ENCODE measurements at regions not wholly inside any gene's neighbourhood (a gene's known extent, or its start where the extent isn't known, plus 50 kb on each side); places are given as distances from the start of the nearest gene placed in this dataset.
A peak's percentile ranks its signal among the peaks of the same experiment; 100 is the strongest.
"Not testable (repeated sequence)": the region's sequence is repeated elsewhere in the genome, so short reads cannot be mapped to it uniquely, and the experiment has no call there.

GRCh38 chr14:45664668-45665356 lies 411.8 kb upstream of the MIS18BP1 start:
- Histone ChIP-seq H3K4me3 (ENCODE audit: insufficient read length, low read depth) (no peak overlapping the region), H3K9ac (ENCODE audit: insufficient read length, low read depth) (no peak overlapping the region), H3K4me1 (ENCODE audit: insufficient read depth, insufficient read length) (no peaks in the 10 kb centered on the region), H3K27me3 (ENCODE audit: insufficient read depth, insufficient read length) (no peaks in the 10 kb centered on the region), H3K36me3 (ENCODE audit: insufficient read depth, insufficient read length, low read length) (no peaks in the 10 kb centered on the region), H3K9me3 (ENCODE audit: insufficient read depth, low read length) (no peaks in the 10 kb centered on the region)
- DNase-seq (ENCODE audit: low read depth, low spot score): peak; percentile 6
- TF ChIP-seq SUZ12 (IDR thresholded peaks at IDR 0.05; ENCODE audit: extremely low read depth, insufficient read depth, insufficient read length) (no peak), YY1 (IDR thresholded peaks at IDR 0.05; ENCODE audit: insufficient read depth, insufficient read length) (no peak), ZNF274 (IDR thresholded peaks at IDR 0.05; ENCODE audit: low read depth, low read length) (no peak)

- TF ChIP-seq ZNF274 (IDR thresholded peaks at IDR 0.05; ENCODE audit: low read depth, low read length): no peak
- TF ChIP-seq YY1 (IDR thresholded peaks at IDR 0.05; ENCODE audit: insufficient read depth, insufficient read length): no peak
- TF ChIP-seq SUZ12 (IDR thresholded peaks at IDR 0.05; ENCODE audit: extremely low read depth, insufficient read depth, insufficient read length): no peak
- no peaks in the 10 kb centered on the region for H3K27me3 ChIP-seq (ENCODE audit: insufficient read depth, insufficient read length)
- H3K9ac ChIP-seq (ENCODE audit: insufficient read length, low read depth): no peak overlapping the region
- H3K9me3 ChIP-seq (ENCODE audit: insufficient read depth, low read length): no peaks in the 10 kb centered on the region
- no peak overlapping the region for H3K4me3 ChIP-seq (ENCODE audit: insufficient read length, low read depth)
- no peaks in the 10 kb centered on the region for H3K4me1 ChIP-seq (ENCODE audit: insufficient read depth, insufficient read length)
- no peak for DNase-seq (ENCODE audit: low read depth, low spot score)
- no peaks in the 10 kb centered on the region for H3K36me3 ChIP-seq (ENCODE audit: insufficient read depth, insufficient read length, low read length)
Measured at GRCh38 chr14:45658917-45659299, 405.9 kb upstream of the MIS18BP1 start.

GRCh38 chr14:45658226-45658916 lies 405.4 kb upstream of the MIS18BP1 start:
- no peak overlapping the region for H3K4me3 ChIP-seq (ENCODE audit: insufficient read length, low read depth)
- no peak for DNase-seq (ENCODE audit: low read depth, low spot score)
- H3K4me1 ChIP-seq (ENCODE audit: insufficient read depth, insufficient read length): no peaks in the 10 kb centered on the region
- TF ChIP-seq SUZ12 (IDR thresholded peaks at IDR 0.05; ENCODE audit: extremely low read depth, insufficient read depth, insufficient read length) (no peak), ZNF274 (IDR thresholded peaks at IDR 0.05; ENCODE audit: low read depth, low read length) (no peak), YY1 (IDR thresholded peaks at IDR 0.05; ENCODE audit: insufficient read depth, insufficient read length) (no peak)
- H3K36me3 ChIP-seq (ENCODE audit: insufficient read depth, insufficient read length, low read length): no peaks in the 10 kb centered on the region
- no peaks in the 10 kb centered on the region for H3K9me3 ChIP-seq (ENCODE audit: insufficient read depth, low read length)
- H3K27me3 ChIP-seq (ENCODE audit: insufficient read depth, insufficient read length): no peaks in the 10 kb centered on the region
- H3K9ac ChIP-seq (ENCODE audit: insufficient read length, low read depth): no peak overlapping the region

- H3K4me1 ChIP-seq (ENCODE audit: insufficient read depth, insufficient read length): no peaks in the 10 kb centered on the region
- no peak for DNase-seq (ENCODE audit: low read depth, low spot score)
- no peaks in the 10 kb centered on the region for H3K36me3 ChIP-seq (ENCODE audit: insufficient read depth, insufficient read length, low read length)
- no peaks in the 10 kb centered on the region for H3K27me3 ChIP-seq (ENCODE audit: insufficient read depth, insufficient read length)
- no peak overlapping the region for H3K9ac ChIP-seq (ENCODE audit: insufficient read length, low read depth)
- TF ChIP-seq YY1 (IDR thresholded peaks at IDR 0.05; ENCODE audit: insufficient read depth, insufficient read length): no peak
- H3K4me3 ChIP-seq (ENCODE audit: insufficient read length, low read depth): no peak overlapping the region
- no peaks in the 10 kb centered on the region for H3K9me3 ChIP-seq (ENCODE audit: insufficient read depth, low read length)
Measured at GRCh38 chr14:45651890-45652289, 398.9 kb upstream of the MIS18BP1 start.

- no peaks in the 10 kb centered on the region for H3K9me3 ChIP-seq (ENCODE audit: insufficient read depth, low read length)
- TF ChIP-seq YY1 (IDR thresholded peaks at IDR 0.05; ENCODE audit: insufficient read depth, insufficient read length) (no peak), ZNF274 (IDR thresholded peaks at IDR 0.05; ENCODE audit: low read depth, low read length) (no peak), SUZ12 (IDR thresholded peaks at IDR 0.05; ENCODE audit: extremely low read depth, insufficient read depth, insufficient read length) (no peak)
- no peak overlapping the region for H3K4me3 ChIP-seq (ENCODE audit: insufficient read length, low read depth)
- no peaks in the 10 kb centered on the region for H3K36me3 ChIP-seq (ENCODE audit: insufficient read depth, insufficient read length, low read length)
- H3K4me1 ChIP-seq (ENCODE audit: insufficient read depth, insufficient read length): no peaks in the 10 kb centered on the region
- no peak overlapping the region for H3K9ac ChIP-seq (ENCODE audit: insufficient read length, low read depth)
- DNase-seq (ENCODE audit: low read depth, low spot score): no peak
- H3K27me3 ChIP-seq (ENCODE audit: insufficient read depth, insufficient read length): no peaks in the 10 kb centered on the region
Measured at GRCh38 chr14:45650754-45651153, 397.8 kb upstream of the MIS18BP1 start.

- H3K9ac ChIP-seq (ENCODE audit: insufficient read length, low read depth): no peak overlapping the region
- H3K36me3 ChIP-seq (ENCODE audit: insufficient read depth, insufficient read length, low read length): no peaks in the 10 kb centered on the region
- no peaks in the 10 kb centered on the region for H3K9me3 ChIP-seq (ENCODE audit: insufficient read depth, low read length)
- H3K4me1 ChIP-seq (ENCODE audit: insufficient read depth, insufficient read length): no peaks in the 10 kb centered on the region
- TF ChIP-seq SUZ12 (IDR thresholded peaks at IDR 0.05; ENCODE audit: extremely low read depth, insufficient read depth, insufficient read length) (no peak), YY1 (IDR thresholded peaks at IDR 0.05; ENCODE audit: insufficient read depth, insufficient read length) (no peak)
- H3K27me3 ChIP-seq (ENCODE audit: insufficient read depth, insufficient read length): no peaks in the 10 kb centered on the region
- DNase-seq (ENCODE audit: low read depth, low spot score): no peak
- no peak overlapping the region for H3K4me3 ChIP-seq (ENCODE audit: insufficient read length, low read depth)
Measured at GRCh38 chr14:45649051-45649450, 396.0 kb upstream of the MIS18BP1 start.

GRCh38 chr14:45641541-45641940 lies 388.5 kb upstream of the MIS18BP1 start:
- TF ChIP-seq ZNF274 (IDR thresholded peaks at IDR 0.05; ENCODE audit: low read depth, low read length) (no peak), SUZ12 (IDR thresholded peaks at IDR 0.05; ENCODE audit: extremely low read depth, insufficient read depth, insufficient read length) (no peak), YY1 (IDR thresholded peaks at IDR 0.05; ENCODE audit: insufficient read depth, insufficient read length) (no peak)
- Histone ChIP-seq H3K4me3 (ENCODE audit: insufficient read length, low read depth) (no peak overlapping the region), H3K9me3 (ENCODE audit: insufficient read depth, low read length) (no peaks in the 10 kb centered on the region), H3K4me1 (ENCODE audit: insufficient read depth, insufficient read length) (no peaks in the 10 kb centered on the region), H3K9ac (ENCODE audit: insufficient read length, low read depth) (no peak overlapping the region), H3K27me3 (ENCODE audit: insufficient read depth, insufficient read length) (no peaks in the 10 kb centered on the region), H3K36me3 (ENCODE audit: insufficient read depth, insufficient read length, low read length) (no peaks in the 10 kb centered on the region)
- DNase-seq (ENCODE audit: low read depth, low spot score): no peak

- H3K9me3 ChIP-seq (ENCODE audit: insufficient read depth, low read length); H3K27me3 ChIP-seq (ENCODE audit: insufficient read depth, insufficient read length); DNase-seq (ENCODE audit: low read depth, low spot score); H3K9ac ChIP-seq (ENCODE audit: insufficient read length, low read depth); H3K4me1 ChIP-seq (ENCODE audit: insufficient read depth, insufficient read length); H3K36me3 ChIP-seq (ENCODE audit: insufficient read depth, insufficient read length, low read length); H3K4me3 ChIP-seq (ENCODE audit: insufficient read length, low read depth): not testable (repeated sequence)
Measured at GRCh38 chr14:45634651-45635441, 381.8 kb upstream of the MIS18BP1 start.
